Lower leg skin (tissue), 3 donors: ENCODE measurements at regions not wholly inside any gene's neighbourhood (a gene's known extent, or its start where the extent isn't known, plus 50 kb on each side); places are given as distances from the start of the nearest gene placed in this dataset.

ENCODE experiments used
- POLR2A ChIP-seq, 2 donors: fragments of 450-650 bp; IDR thresholded peaks; one replicate each; pipeline ENCODE4 v1.6.1; 2016 to 2017; ENCODE audit warnings: antibody characterized with exemption in 2 of 2, mild to moderate bottlenecking in 1 of 2, moderate library complexity in 1 of 2
- TF ChIP-seq, protein P1 (sequence below), 3 donors: fragments of 450-650 bp; IDR thresholded peaks; one replicate each; pipeline ENCODE4 v1.5.1; 2016; ENCODE audit warnings: antibody characterized with exemption in 3 of 3, mild to moderate bottlenecking in 3 of 3, moderate library complexity in 2 of 3

GRCh38 chr11:109138196-109138595 lies 283.8 kb upstream of the C11orf87 start:
- TF ChIP-seq, protein P1, sequence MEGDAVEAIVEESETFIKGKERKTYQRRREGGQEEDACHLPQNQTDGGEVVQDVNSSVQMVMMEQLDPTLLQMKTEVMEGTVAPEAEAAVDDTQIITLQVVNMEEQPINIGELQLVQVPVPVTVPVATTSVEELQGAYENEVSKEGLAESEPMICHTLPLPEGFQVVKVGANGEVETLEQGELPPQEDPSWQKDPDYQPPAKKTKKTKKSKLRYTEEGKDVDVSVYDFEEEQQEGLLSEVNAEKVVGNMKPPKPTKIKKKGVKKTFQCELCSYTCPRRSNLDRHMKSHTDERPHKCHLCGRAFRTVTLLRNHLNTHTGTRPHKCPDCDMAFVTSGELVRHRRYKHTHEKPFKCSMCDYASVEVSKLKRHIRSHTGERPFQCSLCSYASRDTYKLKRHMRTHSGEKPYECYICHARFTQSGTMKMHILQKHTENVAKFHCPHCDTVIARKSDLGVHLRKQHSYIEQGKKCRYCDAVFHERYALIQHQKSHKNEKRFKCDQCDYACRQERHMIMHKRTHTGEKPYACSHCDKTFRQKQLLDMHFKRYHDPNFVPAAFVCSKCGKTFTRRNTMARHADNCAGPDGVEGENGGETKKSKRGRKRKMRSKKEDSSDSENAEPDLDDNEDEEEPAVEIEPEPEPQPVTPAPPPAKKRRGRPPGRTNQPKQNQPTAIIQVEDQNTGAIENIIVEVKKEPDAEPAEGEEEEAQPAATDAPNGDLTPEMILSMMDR (IDR thresholded peaks at IDR 0.05), result no peak
- no peak for TF ChIP-seq POLR2A (IDR thresholded peaks at IDR 0.05)
